ENCODE measurements at regions not wholly inside any gene's neighbourhood (a gene's known extent, or its start where the extent isn't known, plus 50 kb on each side); places are given as distances from the start of the nearest gene placed in this dataset.

GRCh38 chr4:38366456-38366855 is 297.5 kb upstream of the KLF3 start:
- no peak for TF ChIP-seq CTCF (IDR thresholded peaks at IDR 0.05; ENCODE audit: poor library complexity, severe bottlenecking)
- DNase-seq (ENCODE audit: low spot score) (no peak), ATAC-seq (ENCODE audit: low read depth) (no peak)
- Histone ChIP-seq H3K9me3 (ENCODE audit: severe bottlenecking) (no peaks in the 10 kb centered on the region), H3K4me1 (ENCODE audit: insufficient read depth, poor library complexity, severe bottlenecking) (no peaks in the 10 kb centered on the region), H3K27ac (ENCODE audit: poor library complexity, severe bottlenecking) (no peak overlapping the region), H3K36me3 (ENCODE audit: low read depth) (no peaks in the 10 kb centered on the region), H3K27me3 (ENCODE audit: insufficient read depth, poor library complexity, severe bottlenecking) (no peaks in the 10 kb centered on the region), H3K4me3 (ENCODE audit: severe bottlenecking) (no peak overlapping the region)

DNA sequence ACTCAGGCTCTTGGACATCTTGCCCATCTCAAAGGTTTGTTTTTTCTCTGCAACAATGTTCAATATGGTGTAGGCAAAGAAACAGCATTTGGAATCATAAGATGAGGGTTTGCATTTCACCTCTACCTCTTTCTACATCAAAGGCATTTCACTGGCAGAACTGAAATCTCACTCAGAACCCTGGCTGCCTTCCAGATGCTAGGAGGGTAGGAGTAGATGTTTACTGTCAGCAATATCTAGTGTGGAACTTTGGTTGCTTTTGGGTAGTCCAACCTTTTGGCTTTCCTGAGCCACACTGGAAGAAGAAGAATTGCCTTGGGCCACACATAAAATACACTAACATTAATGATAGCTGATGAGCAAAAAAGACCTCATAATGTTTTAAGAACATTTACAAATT is 297.0 kb upstream of the KLF3 start:
- no peaks in the 10 kb centered on the region for H3K9me3 ChIP-seq (ENCODE audit: severe bottlenecking)
- TF ChIP-seq CTCF (IDR thresholded peaks at IDR 0.05; ENCODE audit: poor library complexity, severe bottlenecking) = no peak
- H3K4me1 ChIP-seq (ENCODE audit: insufficient read depth, poor library complexity, severe bottlenecking) = no peaks in the 10 kb centered on the region
- H3K4me3 ChIP-seq (ENCODE audit: severe bottlenecking) = no peak overlapping the region
- no peak overlapping the region for H3K27ac ChIP-seq (ENCODE audit: poor library complexity, severe bottlenecking)
- no peak for ATAC-seq (ENCODE audit: low read depth)
- no peaks in the 10 kb centered on the region for H3K27me3 ChIP-seq (ENCODE audit: insufficient read depth, poor library complexity, severe bottlenecking)
- no peaks in the 10 kb centered on the region for H3K36me3 ChIP-seq (ENCODE audit: low read depth)
- no peak for DNase-seq (ENCODE audit: low spot score)

GRCh38 chr4:38367642-38368174 is 296.3 kb upstream of the KLF3 start:
- Histone ChIP-seq H3K27ac (ENCODE audit: poor library complexity, severe bottlenecking) (no peak overlapping the region), H3K9me3 (ENCODE audit: severe bottlenecking) (no peaks in the 10 kb centered on the region), H3K4me3 (ENCODE audit: severe bottlenecking) (no peak overlapping the region), H3K36me3 (ENCODE audit: low read depth) (no peaks in the 10 kb centered on the region), H3K4me1 (ENCODE audit: insufficient read depth, poor library complexity, severe bottlenecking) (no peaks in the 10 kb centered on the region), H3K27me3 (ENCODE audit: insufficient read depth, poor library complexity, severe bottlenecking) (no peaks in the 10 kb centered on the region)
- ATAC-seq (ENCODE audit: low read depth) = no peak
- DNase-seq (ENCODE audit: low spot score) = no peak
- no peak for TF ChIP-seq CTCF (IDR thresholded peaks at IDR 0.05; ENCODE audit: poor library complexity, severe bottlenecking)

DNA sequence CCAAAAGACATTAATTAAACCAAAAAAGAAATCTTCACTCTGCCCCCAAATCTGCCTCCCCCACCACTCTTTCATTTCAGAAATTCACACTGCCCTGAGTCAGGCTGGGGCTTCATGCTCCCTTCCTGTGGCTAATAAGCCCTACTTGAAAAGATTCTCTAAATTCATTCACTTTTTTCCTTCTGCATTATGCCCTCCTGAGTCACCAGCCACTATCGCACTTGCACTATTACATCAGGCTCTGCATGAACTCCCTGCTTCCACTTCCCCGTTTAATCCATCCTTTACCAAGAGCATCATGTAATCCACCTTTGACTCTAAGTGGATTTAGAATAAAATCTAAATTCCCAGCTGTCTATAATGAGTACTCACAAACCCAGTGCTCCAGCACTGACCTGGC is 295.4 kb upstream of the KLF3 start:
- H3K9me3 ChIP-seq (ENCODE audit: severe bottlenecking) = no peaks in the 10 kb centered on the region
- H3K36me3 ChIP-seq (ENCODE audit: low read depth) = no peaks in the 10 kb centered on the region
- H3K4me1 ChIP-seq (ENCODE audit: insufficient read depth, poor library complexity, severe bottlenecking) = no peaks in the 10 kb centered on the region
- H3K27ac ChIP-seq (ENCODE audit: poor library complexity, severe bottlenecking) = no peak overlapping the region
- DNase-seq (ENCODE audit: low spot score) (no peak), ATAC-seq (ENCODE audit: low read depth) (no peak)
- no peak for TF ChIP-seq CTCF (IDR thresholded peaks at IDR 0.05; ENCODE audit: poor library complexity, severe bottlenecking)
- no peak overlapping the region for H3K4me3 ChIP-seq (ENCODE audit: severe bottlenecking)
- no peaks in the 10 kb centered on the region for H3K27me3 ChIP-seq (ENCODE audit: insufficient read depth, poor library complexity, severe bottlenecking)

GRCh38 chr4:38371391-38371851 is 292.6 kb upstream of the KLF3 start:
- Histone ChIP-seq H3K36me3 (ENCODE audit: low read depth) (no peaks in the 10 kb centered on the region), H3K4me3 (ENCODE audit: severe bottlenecking) (no peak overlapping the region), H3K27me3 (ENCODE audit: insufficient read depth, poor library complexity, severe bottlenecking) (no peaks in the 10 kb centered on the region), H3K4me1 (ENCODE audit: insufficient read depth, poor library complexity, severe bottlenecking) (no peaks in the 10 kb centered on the region), H3K9me3 (ENCODE audit: severe bottlenecking) (no peaks in the 10 kb centered on the region), H3K27ac (ENCODE audit: poor library complexity, severe bottlenecking) (no peak overlapping the region)
- ATAC-seq (ENCODE audit: low read depth) (no peak), DNase-seq (ENCODE audit: low spot score) (no peak)
- no peak for TF ChIP-seq CTCF (IDR thresholded peaks at IDR 0.05; ENCODE audit: poor library complexity, severe bottlenecking)

Data from RWPE2 (cell line).